Activated CD8-positive, alpha-beta memory T cell treated with anti-CD3 and anti-CD28 coated beads for 48 hours (primary cell): ENCODE measurements at regions not wholly inside any gene's neighbourhood (a gene's known extent, or its start where the extent isn't known, plus 50 kb on each side); places are given as distances from the start of the nearest gene placed in this dataset.
"Not testable (repeated sequence)": the region's sequence is repeated elsewhere in the genome, so short reads cannot be mapped to it uniquely, and the experiment has no call there.

Experiments used
- DNase-seq, 3 experiments: peaks; one replicate each; pipeline ENCODE4 v3.0.0-alpha.2; 2020; ENCODE audit warnings: low read depth in 2 of 3, low spot score in 2 of 3

DNA sequence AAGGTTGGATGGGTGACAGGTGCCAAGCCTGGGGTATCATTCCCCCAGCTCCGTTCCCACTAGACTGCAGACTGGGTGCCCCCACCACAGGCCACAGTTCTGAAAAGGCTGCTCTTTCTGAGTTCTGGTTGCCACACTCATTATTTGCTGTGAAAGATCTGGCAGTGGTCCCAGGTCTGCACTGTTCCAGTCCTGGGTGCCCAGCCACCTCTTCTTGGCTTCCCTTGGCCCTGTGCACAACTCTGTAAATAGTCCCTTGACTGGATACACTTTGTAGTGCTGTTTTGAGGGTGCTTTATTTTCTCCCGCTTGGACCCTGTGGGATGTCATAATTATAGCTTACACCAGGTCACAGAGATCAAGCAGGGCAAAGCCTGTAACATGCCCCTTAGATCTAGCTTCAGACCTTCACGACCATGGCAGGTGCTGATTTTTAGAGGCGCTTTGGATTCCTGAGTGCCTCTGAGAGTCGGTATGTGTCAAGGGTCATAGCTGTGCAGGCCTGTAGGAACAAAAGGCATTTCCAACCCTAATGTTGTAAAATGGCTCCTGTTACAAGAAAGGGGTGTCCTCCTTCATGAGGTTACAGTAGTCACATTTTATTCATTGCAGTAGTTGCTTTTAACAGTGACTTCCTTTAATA is 344.9 kb downstream of the ICE1 start:
- no peak for DNase-seq

DNA sequence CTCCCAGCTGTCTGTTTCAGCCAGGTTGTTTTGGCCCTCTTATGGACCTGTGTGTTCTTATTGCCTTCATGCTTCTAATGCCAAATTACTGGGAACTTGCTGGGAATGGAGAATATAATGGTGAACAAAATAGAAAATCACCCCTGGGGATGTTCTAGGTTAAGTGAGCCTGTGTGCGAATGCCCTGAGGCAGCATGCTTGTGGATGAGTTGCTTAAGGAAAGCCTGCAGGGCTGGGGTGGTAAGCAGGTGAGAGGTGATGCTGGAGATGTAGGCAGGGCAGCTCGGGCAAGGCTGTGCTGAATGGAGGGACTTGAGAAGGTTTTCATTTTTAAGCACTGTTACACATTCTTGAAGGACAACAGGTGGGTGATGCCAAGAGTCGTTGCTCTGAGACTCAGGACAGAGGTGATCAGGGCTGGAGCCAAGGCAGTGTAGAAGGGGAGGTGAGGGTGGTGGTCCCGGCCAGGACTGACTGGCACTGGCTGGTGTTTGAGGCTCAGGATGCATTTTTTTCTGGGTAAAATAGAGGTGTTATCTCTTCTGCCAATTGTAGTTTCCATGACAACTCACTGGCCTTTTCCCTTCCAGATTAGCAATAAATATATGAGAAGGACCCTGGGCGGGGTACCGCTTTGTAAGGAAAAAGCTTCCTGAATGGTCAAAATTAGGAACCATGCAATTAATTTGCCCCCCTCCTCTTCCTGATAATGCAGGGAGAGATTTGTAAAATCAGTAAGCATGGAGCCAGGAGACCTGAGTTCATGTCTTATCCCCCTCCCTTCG is 342.8 kb downstream of the ICE1 start:
- DNase-seq: no peak

DNA sequence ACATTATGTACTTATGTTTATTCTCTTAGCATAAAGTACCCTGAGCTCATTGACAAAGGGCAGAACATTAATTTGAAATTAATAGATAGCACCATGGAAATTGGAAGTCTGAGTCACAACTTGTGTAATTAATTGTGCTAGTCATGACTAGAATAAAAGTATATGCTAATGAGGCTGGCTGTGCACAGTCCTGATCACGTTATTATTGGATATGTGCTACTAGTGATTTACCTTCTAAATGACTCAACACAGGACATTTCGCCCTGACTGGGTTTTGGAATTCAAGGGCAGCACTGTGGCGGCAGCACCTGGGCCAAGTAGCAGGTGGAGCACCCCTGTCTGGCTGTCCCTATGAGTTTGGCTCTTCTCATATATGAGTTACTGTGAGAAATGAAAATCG is 341.8 kb downstream of the ICE1 start:
- no peak for DNase-seq

DNA sequence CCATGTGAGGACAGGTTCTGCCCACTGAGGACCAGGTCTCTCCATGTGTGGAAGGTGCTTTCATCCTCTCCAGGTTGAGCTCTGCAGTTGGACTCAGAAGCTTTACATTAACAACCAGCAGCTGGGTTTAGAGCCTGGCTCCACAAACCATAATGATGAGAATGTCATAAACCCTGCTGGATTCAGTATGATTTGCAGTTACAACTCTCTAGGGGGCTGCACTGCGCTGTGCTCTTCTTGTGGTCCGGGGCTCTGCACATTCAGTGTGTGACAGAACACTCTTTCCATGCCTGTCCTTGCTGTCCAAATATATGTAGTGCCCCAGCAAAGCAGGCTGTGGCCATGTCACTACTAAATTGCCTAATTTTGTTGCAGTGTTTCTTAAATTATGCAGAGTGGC is 334.3 kb downstream of the ICE1 start:
- no peak for DNase-seq

DNA sequence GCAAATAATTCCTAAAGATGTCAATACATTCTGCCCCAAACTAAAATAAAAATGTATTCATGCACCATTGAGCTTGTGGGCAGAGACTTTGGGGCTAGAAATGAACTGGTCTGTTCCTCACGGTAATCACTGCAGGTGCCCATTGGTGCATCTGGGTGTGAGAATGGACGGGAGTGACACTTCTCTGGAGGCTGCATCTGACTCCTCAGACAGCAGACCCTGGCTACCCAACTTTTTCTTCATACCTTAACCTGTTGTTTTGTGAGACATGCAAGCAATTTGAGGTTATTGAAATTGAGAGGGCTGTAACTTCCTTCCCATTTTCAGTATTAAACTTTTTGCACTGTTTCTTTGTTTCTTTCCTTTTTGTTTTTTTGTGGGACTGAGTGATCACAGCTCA is 333.4 kb downstream of the ICE1 start:
- no peak for DNase-seq

DNA sequence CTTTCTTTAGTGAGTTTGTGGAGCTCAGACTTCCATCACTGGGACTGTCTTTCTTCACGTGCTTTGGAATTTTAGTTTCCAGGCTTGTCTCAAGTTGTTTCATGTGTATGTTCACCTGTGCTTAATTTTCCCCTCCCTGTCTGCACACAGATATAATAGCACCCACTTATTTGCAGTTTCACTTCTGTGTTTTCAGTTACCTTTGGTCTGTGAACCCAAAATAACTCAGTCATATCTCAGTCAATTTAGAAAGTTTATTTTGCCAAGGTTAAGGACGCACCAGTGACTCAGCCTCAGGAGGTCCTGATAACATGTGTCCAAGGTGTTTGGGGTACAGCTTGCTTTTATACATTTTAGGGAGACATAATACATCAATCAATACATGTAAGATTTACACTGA is 330.4 kb downstream of the ICE1 start:
- no peak for DNase-seq

DNA sequence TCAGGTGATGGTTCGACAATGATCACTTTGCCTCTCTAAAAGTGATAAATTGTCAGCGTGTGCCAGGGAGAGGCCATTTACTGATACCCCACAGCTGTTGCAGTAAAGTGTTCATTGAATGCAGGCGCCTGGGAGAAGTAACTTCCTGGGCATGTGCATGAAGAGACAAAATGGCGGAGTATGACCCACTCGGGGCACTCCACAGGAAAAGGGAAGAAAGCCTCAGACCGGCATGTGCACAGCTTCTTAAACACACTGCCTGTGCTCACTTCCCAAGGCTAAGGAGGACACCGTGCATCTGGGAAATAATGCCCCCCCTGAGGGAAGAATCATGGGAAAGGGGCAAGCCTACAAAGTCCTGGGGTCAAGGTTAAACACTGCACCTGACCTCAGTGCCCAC is 329.5 kb downstream of the ICE1 start:
- no peak for DNase-seq

DNA sequence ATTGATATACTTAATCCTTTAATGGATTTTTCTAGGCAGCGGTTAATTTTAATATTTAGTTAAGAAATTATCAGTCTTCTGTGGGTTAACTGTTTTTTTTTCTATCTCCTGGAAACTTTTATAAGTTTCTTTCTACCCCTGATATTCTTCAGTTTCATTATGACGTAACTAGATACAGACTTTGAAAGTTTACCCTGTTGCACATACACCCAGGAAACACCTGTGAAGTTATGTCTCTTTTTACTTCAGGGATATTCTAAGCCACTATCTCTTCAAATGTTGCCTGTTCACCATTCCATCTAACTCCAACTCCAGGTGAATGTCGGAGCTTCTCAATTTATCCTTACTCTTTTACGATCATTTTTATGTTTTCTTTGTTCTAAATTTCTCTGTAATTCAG is 329.0 kb downstream of the ICE1 start:
- DNase-seq: no peak

DNA sequence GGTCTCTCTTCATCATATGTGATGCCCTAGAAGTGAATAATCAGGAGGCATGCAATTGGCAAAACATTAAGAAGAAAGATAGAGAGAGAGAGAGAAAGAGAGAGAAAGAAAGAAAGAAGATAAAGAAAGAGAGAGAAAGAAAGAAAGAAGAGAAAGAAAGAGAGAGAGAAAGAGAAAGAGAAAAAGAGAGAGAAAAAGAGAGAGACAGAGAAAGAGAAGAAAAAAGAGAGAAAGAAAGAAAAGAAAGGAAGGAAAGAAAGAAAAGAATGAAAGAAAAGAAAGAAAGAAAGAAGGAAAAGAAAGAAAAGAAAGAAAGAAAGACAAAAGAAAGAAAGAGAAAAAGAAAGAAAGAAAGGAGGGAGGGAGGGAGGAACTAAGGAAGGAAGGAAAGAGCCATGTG is 318.9 kb downstream of the ICE1 start:
- no peak for DNase-seq

DNA sequence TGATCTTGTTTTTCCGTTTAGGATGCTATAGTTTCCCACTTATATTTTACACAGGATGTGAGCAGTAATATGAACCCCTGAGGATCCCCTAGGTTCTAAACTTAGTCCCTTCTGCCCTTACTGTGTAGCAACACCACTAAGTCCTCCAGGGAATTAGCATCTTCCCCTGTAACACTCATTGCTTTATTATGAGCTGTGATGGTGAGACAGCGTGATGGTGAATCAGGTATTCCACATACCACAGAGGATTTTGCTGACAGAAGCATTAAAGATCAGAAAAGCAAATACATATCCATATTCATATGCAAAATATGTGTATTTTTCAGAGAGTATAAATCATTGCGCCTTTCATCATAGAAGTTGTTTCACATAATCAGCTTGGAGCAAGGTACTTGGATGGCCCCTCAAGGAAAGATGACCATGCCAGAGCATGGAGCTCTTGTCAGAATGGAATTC is 317.0 kb downstream of the ICE1 start:
- DNase-seq: no peak

DNA sequence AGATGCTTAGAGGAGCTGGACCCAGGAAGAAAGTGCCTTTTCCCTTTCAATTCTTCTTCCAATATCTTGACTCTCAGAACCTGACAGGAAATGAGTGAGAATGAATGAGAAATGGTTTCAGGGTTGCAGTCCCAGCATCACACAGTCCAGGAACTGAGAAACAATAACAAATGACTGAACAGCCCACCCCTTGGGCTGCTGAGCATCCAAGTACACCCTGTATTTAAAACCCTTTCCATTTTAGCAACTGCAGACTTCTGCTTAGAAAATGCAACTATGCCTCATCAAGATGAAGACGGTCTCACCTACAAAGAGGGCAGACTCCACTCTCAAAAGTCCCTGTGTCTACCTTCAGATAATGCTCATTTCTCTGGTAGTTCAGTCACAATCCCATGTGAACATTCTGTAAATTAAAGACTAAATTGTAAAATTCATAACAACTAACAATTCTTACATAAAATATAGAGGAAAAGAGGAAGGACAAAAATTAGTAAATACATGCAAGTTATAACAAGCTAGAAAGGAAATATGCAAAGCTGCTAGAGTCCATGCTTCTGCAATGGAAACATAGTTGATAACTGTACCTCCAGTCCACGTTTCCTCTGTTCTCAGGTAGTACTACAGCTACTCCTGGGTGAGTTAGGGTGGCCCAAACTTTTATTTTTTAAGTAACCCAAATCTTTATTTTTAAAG is 316.5 kb downstream of the ICE1 start:
- no peak for DNase-seq

DNA sequence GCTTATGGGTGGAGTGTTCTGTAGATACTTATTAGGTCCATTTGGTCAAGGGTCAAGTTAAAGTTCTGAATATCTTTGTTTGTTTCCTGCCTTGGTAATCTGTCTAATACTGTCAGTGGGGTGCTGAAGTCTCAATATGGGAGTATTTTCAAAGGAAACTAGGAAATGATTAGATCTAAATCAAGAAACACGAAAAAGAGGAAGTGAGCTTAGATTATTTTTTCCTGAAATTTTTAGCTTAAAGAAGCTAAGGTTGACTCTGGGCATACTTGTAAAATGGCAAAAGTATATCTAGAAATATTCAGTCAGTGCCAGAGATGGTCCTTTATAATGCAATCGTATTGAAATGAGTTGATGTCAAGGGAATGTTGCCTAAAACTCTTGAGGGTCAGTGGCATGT is 313.5 kb downstream of the ICE1 start:
- no peak for DNase-seq

DNA sequence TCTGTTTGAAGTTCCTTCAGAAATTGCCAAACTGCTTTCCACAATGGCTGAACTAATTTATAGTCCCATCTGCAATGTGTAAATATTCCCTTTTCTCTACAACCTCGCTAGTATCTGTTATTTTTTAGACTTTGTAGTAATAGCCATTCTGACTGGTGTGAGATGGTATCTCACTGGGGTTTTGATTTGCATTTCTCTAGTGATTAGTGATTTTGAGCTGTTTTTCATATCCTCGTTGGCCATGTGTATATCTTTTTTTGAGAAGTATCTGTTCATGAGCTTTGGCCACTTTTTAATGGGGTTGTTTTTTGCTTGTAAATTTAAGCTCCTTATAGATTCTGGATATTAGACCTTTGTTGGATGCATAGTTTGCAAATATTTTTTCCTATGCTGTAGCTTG is 310.6 kb downstream of the ICE1 start:
- DNase-seq: not testable (repeated sequence)

DNA sequence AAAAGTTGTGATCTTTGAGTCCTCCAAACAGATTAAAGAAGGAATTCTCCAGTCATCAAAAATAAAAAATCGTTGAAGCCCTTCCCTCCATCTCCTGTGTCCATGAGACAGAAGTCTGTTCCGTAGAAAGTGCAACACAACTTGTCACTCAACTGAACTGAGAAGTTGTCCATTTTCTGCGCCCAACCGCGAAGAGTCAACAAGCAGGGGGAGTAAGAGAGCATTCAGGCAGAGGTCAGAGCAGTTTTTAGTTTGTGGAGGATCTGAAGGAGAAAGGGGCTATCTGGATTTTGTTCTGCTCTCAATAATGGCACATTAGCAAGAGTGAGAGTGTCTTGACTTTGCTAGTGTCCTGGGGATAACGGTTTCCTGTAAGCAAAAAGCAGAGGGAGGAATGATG is 303.9 kb downstream of the ICE1 start:
- no peak for DNase-seq

DNA sequence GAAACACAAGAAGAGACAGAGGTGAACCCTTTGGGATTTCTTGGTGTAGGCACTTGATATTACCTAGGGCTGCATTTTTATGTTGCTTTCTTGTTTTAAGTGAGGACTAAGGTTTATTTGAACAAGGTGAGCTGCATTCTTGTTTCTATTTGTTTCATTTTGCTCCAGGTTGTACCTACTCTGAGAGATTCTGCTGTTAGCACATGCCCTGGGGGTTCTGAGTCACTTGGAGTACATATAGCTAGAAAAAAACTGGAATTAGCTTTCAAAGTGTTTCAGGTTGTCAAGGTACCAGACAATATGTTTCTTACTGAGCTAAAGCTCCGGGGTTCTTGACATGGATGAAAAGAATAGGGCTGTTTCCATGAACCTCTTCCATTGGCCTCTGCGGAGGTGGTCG is 299.4 kb downstream of the ICE1 start:
- no peak for DNase-seq

DNA sequence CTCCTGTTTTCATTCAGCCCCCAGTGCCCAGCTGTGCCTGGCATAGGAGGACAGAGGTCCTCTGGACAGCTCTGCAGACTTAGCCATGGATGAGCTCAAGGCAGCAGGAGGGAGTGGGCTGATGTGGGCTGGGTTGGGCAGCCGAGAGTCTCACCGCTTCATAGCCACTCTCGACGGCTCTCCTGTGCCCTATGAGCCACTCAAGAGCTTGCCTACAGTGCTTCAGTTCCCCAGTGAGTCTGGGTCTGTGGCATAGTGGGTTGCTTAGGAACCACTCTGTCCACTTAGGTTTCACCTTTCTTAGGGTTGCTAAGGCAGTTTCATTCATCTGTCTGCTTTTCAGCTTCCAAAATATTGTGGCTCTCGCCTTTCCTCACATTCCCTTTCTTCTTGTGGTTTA is 296.8 kb downstream of the ICE1 start:
- no peak for DNase-seq

DNA sequence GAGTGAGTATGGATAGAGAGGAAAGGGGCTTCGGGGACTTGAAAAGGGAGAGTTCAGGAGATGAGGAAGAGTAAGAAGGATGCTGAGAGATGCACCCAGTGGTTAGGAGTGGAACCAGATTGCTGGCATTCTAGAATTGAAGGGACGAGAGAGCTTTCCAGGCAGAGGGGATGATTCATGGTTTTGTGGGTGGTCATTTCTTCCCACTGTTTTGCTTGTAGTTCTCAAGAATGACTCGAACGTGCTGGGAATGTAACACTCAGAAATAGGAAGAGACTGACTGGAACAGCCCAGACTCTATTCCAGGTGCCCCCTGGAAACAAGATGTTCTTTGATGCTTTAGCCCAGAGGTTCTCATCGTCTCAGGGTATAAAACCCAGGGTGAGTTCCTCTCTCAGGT is 294.2 kb downstream of the ICE1 start:
- no peak for DNase-seq

DNA sequence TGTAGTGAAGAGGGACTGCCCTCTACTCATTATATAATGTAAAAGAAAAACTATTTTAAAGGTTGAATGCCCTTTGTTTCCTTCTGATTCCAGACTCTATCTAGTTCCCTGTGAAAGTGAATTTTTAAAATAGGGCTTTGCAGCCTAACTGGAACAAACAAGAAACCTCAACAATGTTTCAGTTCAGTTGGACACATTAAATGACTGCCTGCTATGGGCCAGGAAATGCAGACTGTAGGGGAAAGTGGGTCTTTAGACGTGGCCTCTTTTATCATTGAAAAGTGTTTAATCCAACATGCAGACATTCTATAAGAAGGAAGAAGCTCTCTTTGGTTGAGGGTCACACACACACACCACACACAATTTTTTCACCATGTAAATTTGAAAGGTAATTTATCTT is 289.1 kb downstream of the ICE1 start:
- no peak for DNase-seq

DNA sequence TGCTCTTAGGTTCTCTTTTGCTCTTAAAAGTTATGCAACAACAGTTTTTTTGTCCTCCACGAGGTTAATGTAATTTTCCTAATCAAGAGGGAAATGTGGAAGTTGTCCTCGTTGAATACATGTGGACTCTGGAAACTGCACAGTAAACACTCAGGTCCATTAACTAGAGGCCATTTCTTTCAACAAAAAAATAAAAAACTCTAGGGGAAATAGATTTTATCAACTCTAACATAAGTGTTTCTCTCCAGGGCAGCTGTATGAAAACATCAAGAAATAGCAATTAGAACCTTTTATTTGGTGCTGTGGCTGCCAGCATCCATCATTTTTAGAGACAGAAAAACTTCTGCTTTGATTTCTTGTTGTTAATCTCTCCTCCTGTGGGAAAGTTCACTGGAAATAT is 288.6 kb downstream of the ICE1 start:
- no peak for DNase-seq

DNA sequence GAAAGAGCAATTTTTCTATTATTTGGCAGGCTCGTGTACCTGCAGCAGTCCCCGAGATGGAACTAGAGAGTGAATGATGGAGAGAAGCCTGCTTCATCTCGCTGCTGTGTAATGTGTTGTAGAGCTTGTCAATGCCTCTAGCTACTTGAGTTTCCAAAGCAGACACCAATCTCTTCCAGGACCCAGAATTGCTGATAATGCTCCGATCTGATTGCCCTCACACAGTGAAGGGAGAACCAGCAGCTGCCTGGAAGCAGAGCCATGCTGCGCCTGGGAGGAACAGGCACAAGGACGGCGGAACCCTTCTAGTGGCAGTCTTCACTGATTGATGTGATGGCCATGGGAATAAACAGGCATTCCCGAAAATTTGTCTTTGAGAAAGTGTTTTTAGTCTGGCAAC is 288.0 kb downstream of the ICE1 start:
- DNase-seq: no peak

DNA sequence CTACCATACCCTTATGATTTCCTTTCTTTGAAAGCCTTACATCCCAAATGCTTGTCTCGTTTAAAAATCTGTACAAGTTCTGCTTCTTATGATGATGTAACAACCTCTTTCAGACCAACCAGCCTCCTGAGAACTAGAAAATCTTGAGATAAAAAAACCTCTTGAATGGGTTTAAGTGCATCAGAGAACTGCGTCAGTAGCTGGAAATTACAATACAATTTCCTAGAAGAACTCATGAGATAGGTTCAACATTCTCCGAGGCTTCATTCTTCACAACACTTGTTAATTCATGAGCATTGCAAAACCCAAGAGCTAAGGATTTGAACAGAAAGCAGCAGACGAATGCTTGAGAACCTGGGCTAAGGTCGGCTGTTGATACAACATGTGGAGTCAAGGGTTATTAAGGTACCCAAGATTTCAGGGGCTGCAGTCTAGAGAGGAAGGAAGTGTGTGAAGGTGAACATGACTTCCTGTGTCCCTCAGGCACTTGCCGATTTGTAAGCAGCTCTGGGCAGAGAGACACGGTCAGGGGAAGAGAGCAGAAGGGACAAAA is 286.0 kb downstream of the ICE1 start:
- DNase-seq: no peak

DNA sequence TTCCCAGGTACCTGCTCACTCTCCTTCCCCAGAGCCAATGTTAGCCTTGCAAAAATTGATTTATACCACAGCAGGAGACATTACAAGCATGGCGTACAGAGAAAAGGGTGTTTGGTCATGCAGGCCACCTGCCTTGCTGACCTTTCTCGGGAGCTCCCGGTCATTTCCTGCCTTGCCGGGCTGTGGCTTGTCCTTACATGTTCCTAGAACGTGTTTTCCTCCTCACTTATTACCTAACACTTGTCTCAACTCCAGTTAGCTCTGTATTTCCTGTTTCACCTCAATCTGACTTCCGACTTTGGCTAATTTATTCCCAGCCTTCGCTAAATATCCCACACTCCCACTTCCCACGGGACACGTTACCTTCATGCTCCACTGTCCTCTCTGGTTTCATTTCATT is 282.5 kb downstream of the ICE1 start:
- no peak for DNase-seq
